Ovary (tissue), 3 donors: ENCODE measurements at regions not wholly inside any gene's neighbourhood (a gene's known extent, or its start where the extent isn't known, plus 50 kb on each side); places are given as distances from the start of the nearest gene placed in this dataset.

Experiments used
- EP300 ChIP-seq: sonication (generic); formaldehyde crosslinking; IDR thresholded peaks from one replicate; pipeline ENCODE4 v1.6.1; 2017; ENCODE audit warnings: antibody characterized with exemption
- POLR2A ChIP-seq: fragments of 450-650 bp; IDR thresholded peaks from one replicate; pipeline ENCODE4 v1.6.1; 2017; ENCODE audit warnings: antibody characterized with exemption, mild to moderate bottlenecking, moderate library complexity
- TF ChIP-seq, protein P1 (sequence below), 3 donors: fragments of 450-650 bp in 2 of 3; fragments of 200-600 bp in 1 of 3; IDR thresholded peaks; one replicate each; pipeline versions ENCODE4 v1.5.1 to v1.8.0; 2016 to 2022; ENCODE audit warnings: antibody characterized with exemption in 3 of 3, mild to moderate bottlenecking in 1 of 3
- donor health status: DM: no; HTN: no; CAD: no.

DNA sequence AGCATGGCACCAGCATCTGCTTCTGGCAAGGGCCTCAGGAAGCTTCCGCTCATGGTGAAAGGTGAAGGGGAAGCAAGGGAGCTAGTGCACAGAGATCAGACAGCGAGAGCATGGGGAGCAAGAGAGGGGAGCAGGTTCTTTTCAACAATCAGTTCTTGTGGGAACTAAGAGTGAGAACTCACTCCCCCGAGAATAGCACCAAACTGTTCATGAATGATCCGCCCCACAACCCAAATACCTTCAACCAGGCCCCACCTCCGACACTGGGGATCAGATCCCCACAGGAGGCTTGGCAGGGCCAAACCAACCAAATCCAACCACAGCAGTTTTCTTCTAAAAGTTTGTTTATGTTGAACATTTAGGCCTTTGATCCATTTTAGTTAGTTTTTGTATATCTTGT, 69.7 kb upstream of the BHLHE23 start:
- TF ChIP-seq, protein P1, sequence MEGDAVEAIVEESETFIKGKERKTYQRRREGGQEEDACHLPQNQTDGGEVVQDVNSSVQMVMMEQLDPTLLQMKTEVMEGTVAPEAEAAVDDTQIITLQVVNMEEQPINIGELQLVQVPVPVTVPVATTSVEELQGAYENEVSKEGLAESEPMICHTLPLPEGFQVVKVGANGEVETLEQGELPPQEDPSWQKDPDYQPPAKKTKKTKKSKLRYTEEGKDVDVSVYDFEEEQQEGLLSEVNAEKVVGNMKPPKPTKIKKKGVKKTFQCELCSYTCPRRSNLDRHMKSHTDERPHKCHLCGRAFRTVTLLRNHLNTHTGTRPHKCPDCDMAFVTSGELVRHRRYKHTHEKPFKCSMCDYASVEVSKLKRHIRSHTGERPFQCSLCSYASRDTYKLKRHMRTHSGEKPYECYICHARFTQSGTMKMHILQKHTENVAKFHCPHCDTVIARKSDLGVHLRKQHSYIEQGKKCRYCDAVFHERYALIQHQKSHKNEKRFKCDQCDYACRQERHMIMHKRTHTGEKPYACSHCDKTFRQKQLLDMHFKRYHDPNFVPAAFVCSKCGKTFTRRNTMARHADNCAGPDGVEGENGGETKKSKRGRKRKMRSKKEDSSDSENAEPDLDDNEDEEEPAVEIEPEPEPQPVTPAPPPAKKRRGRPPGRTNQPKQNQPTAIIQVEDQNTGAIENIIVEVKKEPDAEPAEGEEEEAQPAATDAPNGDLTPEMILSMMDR (IDR thresholded peaks at IDR 0.05): no peak
- TF ChIP-seq EP300 (no peak), POLR2A (no peak)
